ENCODE measurements at regions not wholly inside any gene's neighbourhood (a gene's known extent, or its start where the extent isn't known, plus 50 kb on each side); places are given as distances from the start of the nearest gene placed in this dataset.

DNA sequence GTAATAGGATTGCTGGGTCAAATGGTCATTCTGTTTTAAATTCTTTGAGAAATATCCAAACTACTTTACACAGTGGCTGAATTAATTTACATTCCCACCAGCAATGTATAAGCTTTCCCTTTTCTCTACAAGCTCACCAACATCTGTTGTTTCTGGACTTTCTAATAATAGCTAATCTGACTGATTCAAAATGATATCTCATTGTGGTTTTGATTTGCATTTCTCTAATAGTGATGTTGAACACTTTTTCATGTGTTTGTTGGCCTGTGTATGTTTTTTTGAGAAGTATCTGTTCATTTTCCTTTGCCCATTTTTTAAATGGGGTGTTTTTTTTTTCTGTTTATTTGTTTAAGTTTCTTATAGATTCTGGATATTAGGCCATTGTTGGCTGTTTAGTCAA lies 659.0 kb upstream of the GNPDA2 start:
- DNase-seq (ENCODE audit: low spot score in 2 of 2) (no peak), FAIRE-seq (no peak)

- no peak for FAIRE-seq
Observed at GRCh38 chr4:45370408-45370807, 644.1 kb upstream of the GNPDA2 start.

DNA sequence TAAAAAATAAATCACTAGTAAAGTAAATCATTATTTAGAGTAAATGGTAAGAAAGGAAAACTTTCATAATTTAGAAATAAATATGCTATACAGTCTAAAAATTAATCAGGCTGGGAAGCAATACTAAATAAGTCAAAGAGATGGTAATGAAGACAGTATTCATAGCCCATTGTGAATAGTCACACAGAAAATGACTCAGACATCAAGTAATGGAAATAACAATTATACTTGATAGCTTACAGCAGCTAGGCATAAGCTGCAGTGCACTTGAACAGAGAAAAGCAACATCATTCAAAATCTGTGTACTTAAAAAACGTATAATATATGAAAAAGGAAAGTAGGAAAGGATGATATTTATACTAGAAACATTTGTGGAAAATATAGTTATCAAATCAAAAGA lies 642.5 kb upstream of the GNPDA2 start:
- FAIRE-seq = no peak
- DNase-seq (ENCODE audit: low spot score in 2 of 2) = no peak

More at GRCh38 chr4:45370408-45370807, 644.1 kb upstream of the GNPDA2 start:
- DNase-seq (ENCODE audit: low spot score in 2 of 2) = no peak

DNA sequence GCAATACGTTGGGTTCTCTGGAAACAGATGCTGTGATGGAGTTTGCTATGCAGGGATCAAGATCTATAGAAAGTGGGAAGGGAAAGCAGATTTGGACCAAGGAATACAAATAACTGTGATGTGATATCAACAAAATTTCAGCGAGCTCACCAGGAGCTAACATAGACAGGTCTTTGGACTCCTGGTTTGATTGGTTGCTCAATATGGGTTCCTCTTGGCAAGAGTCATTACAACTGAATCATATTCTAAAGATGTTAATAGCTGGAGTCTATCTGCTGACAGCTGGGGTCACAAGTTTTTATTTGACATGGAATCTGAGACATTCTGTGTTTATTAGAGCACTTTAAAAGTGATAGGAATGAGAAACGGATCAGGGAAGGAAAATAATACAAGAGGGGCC lies 637.6 kb upstream of the GNPDA2 start:
- no peak for FAIRE-seq
- no peak for DNase-seq (ENCODE audit: low spot score in 2 of 2)

GRCh38 chr4:45358573-45359506 lies 632.5 kb upstream of the GNPDA2 start:
- FAIRE-seq (no peak), DNase-seq (ENCODE audit: low spot score in 2 of 2) (no peak)

DNA sequence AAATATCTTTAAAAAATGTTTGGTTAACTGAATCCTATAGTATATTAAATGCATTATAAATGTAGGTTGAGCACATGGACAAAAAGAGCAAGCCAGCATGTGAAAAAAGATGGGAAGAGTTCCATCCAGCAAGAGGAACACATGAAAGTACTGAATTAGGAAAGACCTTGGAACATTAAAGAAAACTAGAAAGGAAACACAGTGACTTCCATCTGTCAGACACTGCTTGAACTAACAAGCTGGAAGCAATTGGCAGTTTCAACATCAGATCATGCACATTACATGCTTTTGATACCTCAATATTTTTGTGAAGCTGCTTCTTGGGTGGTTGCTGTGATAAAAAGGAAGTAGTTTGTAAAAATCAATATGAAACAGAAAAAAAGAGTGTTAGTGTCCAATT lies 626.8 kb upstream of the GNPDA2 start:
- FAIRE-seq (no peak), DNase-seq (ENCODE audit: low spot score in 2 of 2) (no peak)

GRCh38 chr4:45350438-45350837 lies 624.1 kb upstream of the GNPDA2 start:
- FAIRE-seq (no peak), DNase-seq (ENCODE audit: low spot score in 2 of 2) (no peak)

DNA sequence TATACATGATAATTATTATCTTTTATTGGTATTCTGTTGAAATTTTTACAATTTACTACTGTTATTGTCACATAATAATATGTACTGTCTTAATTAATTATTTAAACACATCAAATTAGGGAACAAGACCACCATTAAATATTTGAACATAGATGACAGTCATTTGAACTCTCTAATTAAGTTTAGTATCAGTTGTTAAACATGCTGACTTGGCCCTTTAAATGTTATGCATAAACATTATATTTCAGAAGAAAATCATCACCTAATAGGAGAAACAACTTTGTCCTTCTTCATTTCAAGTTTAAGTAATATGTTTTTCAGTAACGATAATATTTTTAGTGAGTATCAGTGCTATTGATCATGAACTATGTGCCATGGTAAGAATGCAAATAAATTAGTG lies 623.5 kb upstream of the GNPDA2 start:
- FAIRE-seq (no peak), DNase-seq (ENCODE audit: low spot score in 2 of 2) (no peak)

DNA sequence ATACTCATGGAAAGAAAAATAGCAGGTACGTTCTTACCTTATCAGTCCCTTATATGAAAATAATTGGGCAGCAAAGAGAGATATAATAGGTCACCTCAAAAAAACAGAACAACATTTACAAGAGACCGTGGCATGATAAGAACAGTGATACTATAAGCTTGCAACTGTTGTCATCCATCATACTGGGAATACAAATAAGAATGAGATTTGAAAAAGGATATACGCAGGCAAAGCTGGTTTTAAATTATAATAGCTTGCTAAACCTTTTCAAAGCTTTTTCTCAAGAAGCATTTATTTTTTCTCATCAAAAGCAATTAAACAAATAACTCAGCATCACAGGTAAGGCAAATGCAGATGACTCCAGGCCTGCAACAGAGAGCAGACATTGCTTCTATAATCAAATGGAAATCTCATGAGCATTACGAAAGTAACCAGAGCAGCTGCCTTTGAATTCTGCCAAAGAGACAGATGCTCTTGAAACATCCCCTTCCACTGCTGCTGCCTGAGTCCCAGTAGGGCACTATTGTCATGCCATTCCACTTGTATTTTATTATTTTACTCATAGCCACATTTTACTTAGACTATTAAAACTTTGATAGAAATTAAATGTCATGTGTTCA lies 620.6 kb upstream of the GNPDA2 start:
- DNase-seq (ENCODE audit: low spot score in 2 of 2) (no peak), FAIRE-seq (no peak)

DNA sequence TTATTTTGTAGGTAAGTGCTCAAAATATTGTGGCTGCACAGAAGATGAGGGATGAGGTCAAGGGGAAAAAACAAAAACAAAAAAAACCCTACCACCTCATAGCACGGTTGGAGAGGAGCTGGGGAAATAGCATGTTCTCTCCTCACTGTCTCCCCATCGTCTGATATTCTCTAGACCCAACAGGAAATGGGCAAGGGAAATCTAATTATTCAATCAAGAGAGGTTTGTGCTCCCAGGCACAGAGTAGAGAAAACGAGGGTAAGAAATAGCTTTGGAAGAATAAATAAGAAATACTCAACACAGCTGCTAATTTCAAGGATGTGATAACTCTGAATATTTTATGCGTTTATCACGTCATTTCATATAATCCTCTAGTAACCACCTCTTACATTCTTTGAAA lies 619.2 kb upstream of the GNPDA2 start:
- FAIRE-seq = no peak
- DNase-seq (ENCODE audit: low spot score in 2 of 2) = no peak

DNA sequence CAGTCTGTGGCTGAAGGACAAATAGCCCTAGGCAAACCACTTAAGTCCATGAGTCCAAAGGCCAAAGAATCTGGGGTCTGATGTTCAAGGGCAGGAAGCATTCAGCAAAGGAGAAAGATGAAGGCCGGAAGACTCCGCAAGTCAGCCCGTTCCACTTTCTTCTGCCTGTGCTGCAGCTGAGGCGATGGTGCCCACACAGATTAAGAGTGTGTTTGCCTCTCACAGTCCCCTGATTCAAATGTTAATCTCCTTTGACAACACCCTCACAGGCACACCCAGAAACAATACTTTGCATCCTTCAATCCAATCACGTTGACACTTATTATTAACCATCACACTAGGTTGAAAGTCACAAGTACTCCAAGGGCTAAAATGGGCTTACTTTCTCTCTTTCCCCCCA lies 605.4 kb upstream of the GNPDA2 start:
- no peak for DNase-seq (ENCODE audit: low spot score in 2 of 2)
- FAIRE-seq = no peak

GRCh38 chr4:45327544-45327943 lies 601.2 kb upstream of the GNPDA2 start:
- no peak for FAIRE-seq

GRCh38 chr4:45324455-45325417 lies 598.4 kb upstream of the GNPDA2 start:
- no peak for FAIRE-seq
- no peak for DNase-seq (ENCODE audit: low spot score in 2 of 2)

More at GRCh38 chr4:45327544-45327943, 601.2 kb upstream of the GNPDA2 start:
- no peak for DNase-seq (ENCODE audit: low spot score in 2 of 2)

- no peak for FAIRE-seq
- DNase-seq (ENCODE audit: low spot score in 2 of 2) = no peak
Observed at GRCh38 chr4:45323453-45324058, 597.2 kb upstream of the GNPDA2 start.

- FAIRE-seq (no peak), DNase-seq (ENCODE audit: low spot score in 2 of 2) (no peak)
Observed at GRCh38 chr4:45317739-45318138, 591.4 kb upstream of the GNPDA2 start.

DNA sequence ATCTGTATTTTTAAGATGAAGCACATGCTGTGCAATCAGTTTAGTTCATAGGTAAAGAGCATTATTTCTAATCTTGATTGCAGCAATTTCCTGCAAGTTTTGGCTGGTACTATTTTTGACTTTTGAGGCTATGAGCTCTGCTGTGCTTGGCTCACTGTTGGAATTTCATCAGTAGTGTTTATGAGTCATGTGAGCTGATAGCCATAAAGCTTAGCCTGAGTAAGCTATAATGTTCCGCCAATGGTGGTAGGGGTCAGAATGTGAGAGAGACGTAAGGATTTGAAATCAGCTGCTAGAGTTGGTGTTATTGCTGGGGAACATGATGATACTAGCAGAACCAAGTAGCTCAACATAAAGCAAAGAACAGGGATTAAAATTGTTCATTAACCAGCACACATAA lies 590.9 kb upstream of the GNPDA2 start:
- FAIRE-seq = no peak
- DNase-seq (ENCODE audit: low spot score in 2 of 2) = no peak

DNA sequence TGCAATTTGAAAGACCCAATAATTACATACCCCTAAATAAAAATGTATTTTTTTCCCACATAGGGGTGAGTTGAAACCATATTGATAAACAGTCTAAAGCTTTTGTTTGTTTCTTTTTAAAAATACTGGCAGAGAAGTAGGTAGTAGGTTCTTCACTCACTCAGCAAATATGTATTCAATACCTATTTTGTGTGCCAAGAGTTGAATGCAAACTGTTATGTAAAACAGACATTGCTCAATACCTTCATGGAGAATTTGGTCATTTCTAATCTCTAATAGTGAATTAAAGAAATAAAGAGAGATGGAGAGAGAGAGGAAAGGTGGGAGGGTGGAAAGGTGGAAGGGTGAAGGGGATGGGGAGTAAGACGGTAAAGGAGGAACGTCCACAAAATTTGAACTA lies 589.9 kb upstream of the GNPDA2 start:
- DNase-seq (ENCODE audit: low spot score in 2 of 2) (no peak), FAIRE-seq (no peak)

- FAIRE-seq = no peak
- no peak for DNase-seq (ENCODE audit: low spot score in 2 of 2)
Observed at GRCh38 chr4:45302828-45303227, 576.5 kb upstream of the GNPDA2 start.

GRCh38 chr4:45294464-45294863 lies 568.1 kb upstream of the GNPDA2 start:
- no peak for DNase-seq (ENCODE audit: low spot score in 2 of 2)
- no peak for FAIRE-seq

DNA sequence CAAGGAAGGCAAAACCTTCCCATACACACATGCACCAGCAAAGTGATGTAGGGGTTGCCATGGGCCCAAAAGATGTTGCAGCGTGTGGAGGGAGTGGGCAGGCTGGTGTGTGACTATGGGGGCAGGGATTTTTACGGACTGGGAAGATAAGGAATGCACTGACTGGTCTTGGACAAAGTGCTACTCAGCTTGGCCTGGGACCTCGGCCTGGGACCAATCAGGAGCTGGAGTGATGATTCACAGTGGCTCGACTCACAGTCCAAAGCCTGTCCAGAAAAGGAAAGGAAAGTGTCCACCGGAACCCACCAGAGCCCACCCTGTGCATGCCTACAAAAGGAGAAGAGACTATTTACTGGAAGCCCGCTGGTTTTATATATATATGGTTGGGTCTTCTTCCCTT lies 567.0 kb upstream of the GNPDA2 start:
- no peak for FAIRE-seq
- no peak for DNase-seq (ENCODE audit: low spot score in 2 of 2)

All from frontal cortex (tissue), 3 donors.